ENCODE measurements at regions not wholly inside any gene's neighbourhood (a gene's known extent, or its start where the extent isn't known, plus 50 kb on each side); places are given as distances from the start of the nearest gene placed in this dataset.

DNA sequence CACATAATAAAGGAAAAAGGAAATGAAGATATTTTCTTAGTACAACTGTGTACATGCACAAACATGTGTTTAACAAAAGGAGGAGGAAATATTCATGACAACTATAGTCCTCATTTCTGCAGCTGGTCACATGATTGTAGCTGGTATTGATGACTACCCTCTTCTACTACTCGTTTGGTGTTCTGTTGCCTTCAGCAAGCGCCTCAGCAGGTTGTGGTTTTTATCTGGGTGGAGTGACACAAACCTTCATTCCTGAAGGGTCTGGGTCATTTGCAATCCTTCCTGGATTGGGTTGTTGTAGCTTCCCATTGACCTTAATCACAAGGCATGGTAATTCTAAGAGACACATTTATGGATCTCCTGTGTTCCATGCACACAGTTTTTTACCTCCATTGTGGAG, 1009.9 kb upstream of the USP15 start:
- TF ChIP-seq, protein P1, sequence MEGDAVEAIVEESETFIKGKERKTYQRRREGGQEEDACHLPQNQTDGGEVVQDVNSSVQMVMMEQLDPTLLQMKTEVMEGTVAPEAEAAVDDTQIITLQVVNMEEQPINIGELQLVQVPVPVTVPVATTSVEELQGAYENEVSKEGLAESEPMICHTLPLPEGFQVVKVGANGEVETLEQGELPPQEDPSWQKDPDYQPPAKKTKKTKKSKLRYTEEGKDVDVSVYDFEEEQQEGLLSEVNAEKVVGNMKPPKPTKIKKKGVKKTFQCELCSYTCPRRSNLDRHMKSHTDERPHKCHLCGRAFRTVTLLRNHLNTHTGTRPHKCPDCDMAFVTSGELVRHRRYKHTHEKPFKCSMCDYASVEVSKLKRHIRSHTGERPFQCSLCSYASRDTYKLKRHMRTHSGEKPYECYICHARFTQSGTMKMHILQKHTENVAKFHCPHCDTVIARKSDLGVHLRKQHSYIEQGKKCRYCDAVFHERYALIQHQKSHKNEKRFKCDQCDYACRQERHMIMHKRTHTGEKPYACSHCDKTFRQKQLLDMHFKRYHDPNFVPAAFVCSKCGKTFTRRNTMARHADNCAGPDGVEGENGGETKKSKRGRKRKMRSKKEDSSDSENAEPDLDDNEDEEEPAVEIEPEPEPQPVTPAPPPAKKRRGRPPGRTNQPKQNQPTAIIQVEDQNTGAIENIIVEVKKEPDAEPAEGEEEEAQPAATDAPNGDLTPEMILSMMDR (IDR thresholded peaks at IDR 0.05) = no peak
- no peak for TF ChIP-seq POLR2A (IDR thresholded peaks at IDR 0.05)
